Astrocyte of the spinal cord (primary cell): ENCODE measurements at regions not wholly inside any gene's neighbourhood (a gene's known extent, or its start where the extent isn't known, plus 50 kb on each side); places are given as distances from the start of the nearest gene placed in this dataset.
"Not testable (repeated sequence)": the region's sequence is repeated elsewhere in the genome, so short reads cannot be mapped to it uniquely, and the experiment has no call there.

Source experiments
- DNase-seq: peaks from one replicate; pipeline ENCODE4 v3.0.0; 2011; ENCODE audit warnings: low read depth, low spot score
- H3K4me3 ChIP-seq: 2 replicates; pipeline ENCODE4 v1.5.1; 2011; ENCODE audit warnings: low read depth, mild to moderate bottlenecking, low read length, moderate library complexity
- CTCF ChIP-seq: IDR thresholded peaks from 2 replicates; pipeline ENCODE4 v1.5.1; 2012; ENCODE audit warnings: low read depth, mild to moderate bottlenecking, low read length, inconsistent platforms
- in situ Hi-C: cut with HindIII; loops from 2 replicates; pipeline ENCODE4 v1.10.0; 2017; ENCODE audit warnings: low sequenced_read_pairs

- in situ Hi-C loops, result no loop called here
Observed at GRCh38 chr5:162800301-162800700, 637.1 kb upstream of the CCNG1 start.

GRCh38 chr5:162801235-162801634, 636.2 kb upstream of the CCNG1 start:
- in situ Hi-C loops, result no loop called here
- H3K4me3 ChIP-seq, result no peak overlapping the region
- TF ChIP-seq CTCF, result no peak
- no peak for DNase-seq

More at GRCh38 chr5:162800301-162800700, 637.1 kb upstream of the CCNG1 start:
- TF ChIP-seq CTCF, result no peak
- H3K4me3 ChIP-seq, result no peak overlapping the region
- DNase-seq, result no peak

GRCh38 chr5:162806195-162806594, 631.2 kb upstream of the CCNG1 start:
- H3K4me3 ChIP-seq, result no peak overlapping the region
- no peak for TF ChIP-seq CTCF
- DNase-seq, result no peak
- in situ Hi-C loops, result no loop called here

- no peak overlapping the region for H3K4me3 ChIP-seq
- no peak for TF ChIP-seq CTCF
- no peak for DNase-seq
- in situ Hi-C loops, result no loop called here
Observed at GRCh38 chr5:162811071-162811470, 626.3 kb upstream of the CCNG1 start.

GRCh38 chr5:162816816-162817215, 620.6 kb upstream of the CCNG1 start:
- TF ChIP-seq CTCF, result no peak
- DNase-seq, result no peak
- H3K4me3 ChIP-seq, result no peak overlapping the region
- in situ Hi-C loops, result no loop called here

- H3K4me3 ChIP-seq, result no peak overlapping the region
- no peak for TF ChIP-seq CTCF
- in situ Hi-C loops, result no loop called here
- no peak for DNase-seq
Observed at GRCh38 chr5:162817364-162817763, 620.0 kb upstream of the CCNG1 start.

GRCh38 chr5:162821664-162822063, 615.7 kb upstream of the CCNG1 start:
- H3K4me3 ChIP-seq, DNase-seq, in situ Hi-C loops: not testable (repeated sequence)
